GM12878 (cell line): ENCODE measurements at regions not wholly inside any gene's neighbourhood (a gene's known extent, or its start where the extent isn't known, plus 50 kb on each side); places are given as distances from the start of the nearest gene placed in this dataset.

ENCODE experiments used
- ATAC-seq: fragments of 200-7000 bp; cut with Tn5 transposase; 3 replicates; pipeline ENCODE4 v1.9.1; 2020; ENCODE audit warnings: mild to moderate bottlenecking, moderate library complexity
- BruUV-seq: library from RNA; stranded (reverse); fragments of 400-500 nt; replicated peaks from 2 replicates; lab custom pipeline; 2021; lab: Mats Ljungman, UMichigan
- CTCF ChIA-PET: fragments of 300-600 bp; sonication (Branson Sonifier 250); formaldehyde crosslinking; extraction: SDS; loops from one replicate; lab custom pipeline; 2021; ENCODE audit warnings: inconsistent platforms; lab: Yijun Ruan, JAX
- POLR2A ChIA-PET: fragments of 350-600 bp; formaldehyde crosslinking; extraction: SDS; loops from one replicate; lab custom pipeline; 2021; ENCODE audit warnings: inconsistent platforms; lab: Charles Lee
- RAD21 ChIA-PET: fragments of 300-600 bp; sonication (Branson Sonifier 250); formaldehyde crosslinking; loops from one replicate; lab custom pipeline; 2023; ENCODE audit warnings: antibody characterized with exemption; ENCODE audit not compliant: unreplicated experiment; lab: Charles Lee
- SMC1A ChIA-PET: fragments of 300-600 bp; sonication (Branson Sonifier 250); formaldehyde crosslinking; loops from one replicate; lab custom pipeline; 2023; ENCODE audit not compliant: unreplicated experiment, uncharacterized antibody; lab: Charles Lee
- DNase-seq: peaks from one replicate; pipeline ENCODE4 v3.0.0-alpha.2; 2011; ENCODE audit warnings: low read depth, low spot score
- FAIRE-seq: peaks from 3 replicates; lab custom pipeline; 2011; peaks lifted over from hg19 to GRCh38; lab: Jason Lieb, UNC
- H2AFZ ChIP-seq: 2 replicates; pipeline ENCODE4 v1.6.0; 2011; ENCODE audit warnings: low read depth, low read length, control low read depth; ENCODE audit not compliant: control insufficient read depth
- H3K27ac ChIP-seq: 2 replicates; pipeline ENCODE4 v1.5.1; 2011; ENCODE audit warnings: control low read depth; ENCODE audit not compliant: control insufficient read depth, insufficient read depth
- H3K27me3 ChIP-seq, 2 experiments: replicated peaks in 1 of 2; 2 replicates each; pipeline versions ENCODE4 v1.6.0 to v1.6.1; 2011; ENCODE audit warnings: low read length in 1 of 2; ENCODE audit not compliant: control insufficient read depth in 2 of 2, insufficient read depth in 2 of 2
- H3K36me3 ChIP-seq, 2 experiments: 2 replicates each; pipeline ENCODE4 v1.5.1; 2011; ENCODE audit warnings: low read length in 1 of 2; ENCODE audit not compliant: control insufficient read depth in 2 of 2, insufficient read depth in 2 of 2
- H3K4me1 ChIP-seq: 2 replicates; pipeline ENCODE4 v1.6.1; 2011; ENCODE audit warnings: mild to moderate bottlenecking, low read length, moderate library complexity, mixed read lengths; ENCODE audit not compliant: control insufficient read depth, insufficient read depth
- H3K4me2 ChIP-seq: 2 replicates; pipeline ENCODE4 v1.6.0; 2011; ENCODE audit warnings: control low read depth; ENCODE audit not compliant: control insufficient read depth, insufficient read depth
- H3K4me3 ChIP-seq: fragments of 200-600 bp; sonication (generic); 2 replicates; pipeline ENCODE4 v1.5.1; 2016
- H3K79me2 ChIP-seq: 2 replicates; pipeline ENCODE4 v1.6.0; 2011; ENCODE audit warnings: low read length; ENCODE audit not compliant: control insufficient read depth, insufficient read depth
- H3K9ac ChIP-seq: 2 replicates; pipeline ENCODE4 v1.8.0; 2011; ENCODE audit warnings: low read length, control low read depth, mixed read lengths; ENCODE audit not compliant: control insufficient read depth, insufficient read depth
- H3K9me3 ChIP-seq: replicated peaks from 3 replicates; pipeline ENCODE4 v1.5.1; 2011; ENCODE audit warnings: mild to moderate bottlenecking, low read length; ENCODE audit not compliant: control insufficient read depth, insufficient read depth
- H4K20me1 ChIP-seq: 2 replicates; pipeline ENCODE4 v1.6.0; 2011; ENCODE audit not compliant: control insufficient read depth, insufficient read depth
- BCL11A ChIP-seq: IDR thresholded peaks from 2 replicates; pipeline ENCODE4 v1.6.1; 2011; ENCODE audit warnings: low read depth, low read length
- BCL3 ChIP-seq: IDR thresholded peaks from 2 replicates; pipeline ENCODE4 v1.6.1; 2011; ENCODE audit warnings: borderline replicate concordance, low read depth, mild to moderate bottlenecking, moderate library complexity, low read length; ENCODE audit not compliant: insufficient read depth, poor library complexity, severe bottlenecking
- BHLHE40 ChIP-seq, 2 experiments: fragments of 450-650 bp in 1 of 2; IDR thresholded peaks; 2 replicates each; pipeline ENCODE4 v1.6.1; 2011 to 2017; ENCODE audit warnings: low read depth in 2 of 2, borderline replicate concordance in 1 of 2, improper control_type of control experiment in 1 of 2, low read length in 1 of 2, mild to moderate bottlenecking in 1 of 2
- BRCA1 ChIP-seq: IDR thresholded peaks from 2 replicates; pipeline ENCODE4 v1.6.1; 2011; ENCODE audit warnings: low read depth, low read length, improper control_type of control experiment
- CBFB ChIP-seq: IDR thresholded peaks from 2 replicates; pipeline ENCODE4 v1.6.1; 2016; ENCODE audit warnings: antibody characterized with exemption, low read depth
- IKZF1 ChIP-seq: fragments of 450-650 bp; conservative IDR thresholded peaks from 2 replicates; pipeline ENCODE4 v1.6.1; 2017; ENCODE audit warnings: antibody characterized with exemption, mild to moderate bottlenecking
- IKZF2 ChIP-seq, 2 experiments: fragments of 450-650 bp; IDR thresholded peaks; 2 replicates each; pipeline ENCODE4 v1.6.1; 2017; ENCODE audit warnings: mild to moderate bottlenecking in 2 of 2, moderate library complexity in 2 of 2
- IRF5 ChIP-seq: fragments of 450-650 bp; IDR thresholded peaks from 2 replicates; pipeline ENCODE4 v1.6.1; 2017; ENCODE audit warnings: borderline replicate concordance
- JUNB ChIP-seq: IDR thresholded peaks from 2 replicates; pipeline ENCODE4 v1.6.1; 2016; ENCODE audit warnings: antibody characterized with exemption, mild to moderate bottlenecking
- LARP7 ChIP-seq: fragments of 450-650 bp; IDR thresholded peaks from 2 replicates; pipeline ENCODE4 v1.6.1; 2017; ENCODE audit warnings: mild to moderate bottlenecking
- NR2C2 ChIP-seq: IDR thresholded peaks from 2 replicates; pipeline ENCODE4 v1.6.1; 2011; ENCODE audit warnings: borderline replicate concordance, low read depth; ENCODE audit not compliant: control insufficient read depth, insufficient read length
- PKNOX1 ChIP-seq: fragments of 450-650 bp; IDR thresholded peaks from 2 replicates; pipeline ENCODE4 v1.6.1; 2016; ENCODE audit warnings: mild to moderate bottlenecking
- STAT1 ChIP-seq: fragments of 450-650 bp; conservative IDR thresholded peaks from 2 replicates; pipeline ENCODE4 v1.6.1; 2014; ENCODE audit warnings: antibody characterized with exemption, mild to moderate bottlenecking
- TCF3 ChIP-seq: IDR thresholded peaks from 2 replicates; pipeline ENCODE4 v1.6.1; 2012; ENCODE audit warnings: low read depth, mild to moderate bottlenecking, low read length, borderline replicate concordance; ENCODE audit not compliant: insufficient read depth
- ZBTB11 ChIP-seq: fragments of 450-650 bp; formaldehyde crosslinking; IDR thresholded peaks from 2 replicates; pipeline ENCODE4 v1.5.0; 2022; ENCODE audit warnings: mild to moderate bottlenecking, missing genetic modification characterization
- ZNF207 ChIP-seq: fragments of 450-650 bp; IDR thresholded peaks from 2 replicates; pipeline ENCODE4 v1.6.1; 2014; ENCODE audit warnings: antibody characterized with exemption, mild to moderate bottlenecking, borderline replicate concordance
- WGBS: methylation state at CpG from one replicate; pipeline ENCODE4 v1.1.6; 2016; ENCODE audit warnings: low lambda C conversion rate; ENCODE audit not compliant: insufficient replicate concordance, insufficient coverage; ENCODE audit errors: missing lambda C conversion rate; 5-methylcytosine and 5-hydroxymethylcytosine counted together
- in situ Hi-C: fragments of 300-500 bp; cut with MboI; formaldehyde crosslinking; loops from 9 replicates; pipeline ENCODE4 v1.14.3; 2018; ENCODE audit warnings: mixed read lengths
- intact Hi-C: fragments of 100-400 bp; cut with micrococcal nuclease; formaldehyde crosslinking; loops from one replicate; pipeline ENCODE4 v1.14.2; 2022; ENCODE audit not compliant: unreplicated experiment

GRCh38 chr12:107583551-107583950 lies 102.0 kb upstream of the PWP1 start:
- no peak for DNase-seq
- no peak overlapping the region for H3K4me2 ChIP-seq
- no peak overlapping the region for H3K9ac ChIP-seq
- peaks cover 0 to 5% of the 10 kb centered on the region in 2 experiments; a peak in 3 of 4 replicates for H3K27me3 ChIP-seq
- no peaks in the 10 kb centered on the region for H3K79me2 ChIP-seq
- no peak for FAIRE-seq
- ChIA-PET POLR2A (no interaction called here), RAD21 (no interaction called here), SMC1A (no interaction called here), CTCF (interaction anchor here (1.1 to 1.8 kb wide), 2 partner anchors 31 to 456 kb away, joined by 3 to 5 read pairs; no protein-coding TSS in a partner anchor)
- in situ Hi-C loops: no loop called here
- WGBS: 11% methylated on average over 5 of the region's 5 CpGs
- no peak overlapping the region for H3K4me3 ChIP-seq
- H3K27ac ChIP-seq: no peak overlapping the region
- no TSS peak for BruUV-seq
- H3K9me3 ChIP-seq: no peaks in the 10 kb centered on the region
- no peak for ATAC-seq
- intact Hi-C loops: no loop called here
- H3K36me3 ChIP-seq: no peaks in the 10 kb centered on the region
- TF ChIP-seq ZNF207 (no peak), LARP7 (no peak), BCL11A (no peak), IKZF1 (no peak), NR2C2 (no peak), TCF3 (no peak), ZBTB11 (CRISPR knock-in tag) (no peak), IKZF2 (IDR thresholded peaks at IDR 0.05) (no peak), STAT1 (no peak), JUNB (no peak), BRCA1 (no peak), BHLHE40 (IDR thresholded peaks at IDR 0.05; ENCODE audit: borderline replicate concordance in 1 of 2, low read depth in 2 of 2, low read length in 1 of 2) (no peak), IRF5 (no peak), CBFB (no peak), BCL3 (no peak), PKNOX1 (no peak)
- H4K20me1 ChIP-seq: no peaks in the 10 kb centered on the region
- H2AFZ ChIP-seq: no peak overlapping the region
- H3K4me1 ChIP-seq: no peaks in the 10 kb centered on the region
